HG02870 (cell line): ENCODE measurements at regions not wholly inside any gene's neighbourhood (a gene's known extent, or its start where the extent isn't known, plus 50 kb on each side); places are given as distances from the start of the nearest gene placed in this dataset.

ENCODE experiments used
- ATAC-seq: cut with Tn5 transposase; IDR thresholded peaks from one replicate; pipeline ENCODE4 v1.9.1; 2021; ENCODE audit warnings: mild to moderate bottlenecking, moderate library complexity; ENCODE audit not compliant: unreplicated experiment

GRCh38 chr15:62599791-62600777 lies 435.0 kb upstream of the C2CD4B start:
- no peak for ATAC-seq

GRCh38 chr15:62601777-62602545 lies 436.9 kb upstream of the C2CD4B start:
- no peak for ATAC-seq

GRCh38 chr15:62603742-62604141 lies 438.7 kb upstream of the C2CD4B start:
- no peak for ATAC-seq

- no peak for ATAC-seq
Observed at GRCh38 chr15:62605282-62605681, 437.3 kb upstream of the TPM1 start.

- no peak for ATAC-seq
Observed at GRCh38 chr15:62606376-62607113, 436.0 kb upstream of the TPM1 start.

- ATAC-seq, result no peak
Observed at GRCh38 chr15:62607114-62607462, 435.5 kb upstream of the TPM1 start.

GRCh38 chr15:62607643-62608042 lies 434.9 kb upstream of the TPM1 start:
- ATAC-seq, result no peak

- no peak for ATAC-seq
Observed at GRCh38 chr15:62608369-62608768, 434.2 kb upstream of the TPM1 start.

- no peak for ATAC-seq
Observed at GRCh38 chr15:62610265-62610869, 432.2 kb upstream of the TPM1 start.

- no peak for ATAC-seq
Observed at GRCh38 chr15:62611002-62611401, 431.5 kb upstream of the TPM1 start.

GRCh38 chr15:62612183-62612733 lies 430.3 kb upstream of the TPM1 start:
- ATAC-seq, result no peak

GRCh38 chr15:62612771-62613170 lies 429.8 kb upstream of the TPM1 start:
- ATAC-seq, result no peak

- no peak for ATAC-seq
Observed at GRCh38 chr15:62616746-62617145, 425.8 kb upstream of the TPM1 start.

GRCh38 chr15:62617741-62618140 lies 424.8 kb upstream of the TPM1 start:
- no peak for ATAC-seq

GRCh38 chr15:62618432-62618831 lies 424.1 kb upstream of the TPM1 start:
- no peak for ATAC-seq

- ATAC-seq, result no peak
Observed at GRCh38 chr15:62618846-62619504, 423.6 kb upstream of the TPM1 start.

- no peak for ATAC-seq
Observed at GRCh38 chr15:62619526-62619925, 423.0 kb upstream of the TPM1 start.

- no peak for ATAC-seq
Observed at GRCh38 chr15:62622775-62623174, 419.8 kb upstream of the TPM1 start.

- ATAC-seq, result no peak
Observed at GRCh38 chr15:62624547-62625378, 417.8 kb upstream of the TPM1 start.
